Neural crest cell (in vitro differentiated cells): ENCODE measurements at regions not wholly inside any gene's neighbourhood (a gene's known extent, or its start where the extent isn't known, plus 50 kb on each side); places are given as distances from the start of the nearest gene placed in this dataset.
"Not testable (repeated sequence)": the region's sequence is repeated elsewhere in the genome, so short reads cannot be mapped to it uniquely, and the experiment has no call there.

Experiments
- DNase-seq: peaks from one replicate; pipeline ENCODE4 v3.0.0; 2021; ENCODE audit warnings: low read depth, mixed read lengths, low spot score
- H3K27ac Mint-ChIP-seq: one replicate; pipeline ENCODE4 v1.8.0; 2021; ENCODE audit warnings: mild to moderate bottlenecking, mixed read lengths; ENCODE audit not compliant: unreplicated experiment
- H3K27me3 Mint-ChIP-seq: 2 replicates; pipeline ENCODE4 v1.8.0; 2021; ENCODE audit warnings: low read depth, mild to moderate bottlenecking, mixed read lengths
- H3K36me3 Mint-ChIP-seq: 2 replicates; pipeline ENCODE4 v1.8.0; 2021; ENCODE audit warnings: low read depth, mild to moderate bottlenecking, mixed read lengths
- H3K4me1 Mint-ChIP-seq: 2 replicates; pipeline ENCODE4 v1.8.0; 2021; ENCODE audit warnings: mixed read lengths
- H3K4me3 Mint-ChIP-seq: one replicate; pipeline ENCODE4 v1.8.0; 2021; ENCODE audit warnings: mild to moderate bottlenecking, mixed read lengths
- H3K9me3 Mint-ChIP-seq: 2 replicates; pipeline ENCODE4 v1.8.0; 2021; ENCODE audit warnings: mixed read lengths
- TF ChIP-seq, protein P1 (sequence below): fragments of 200-600 bp; sonication (generic); conservative IDR thresholded peaks from 2 replicates; pipeline ENCODE4 v1.5.0; 2021; ENCODE audit warnings: antibody characterized with exemption, mild to moderate bottlenecking

DNA sequence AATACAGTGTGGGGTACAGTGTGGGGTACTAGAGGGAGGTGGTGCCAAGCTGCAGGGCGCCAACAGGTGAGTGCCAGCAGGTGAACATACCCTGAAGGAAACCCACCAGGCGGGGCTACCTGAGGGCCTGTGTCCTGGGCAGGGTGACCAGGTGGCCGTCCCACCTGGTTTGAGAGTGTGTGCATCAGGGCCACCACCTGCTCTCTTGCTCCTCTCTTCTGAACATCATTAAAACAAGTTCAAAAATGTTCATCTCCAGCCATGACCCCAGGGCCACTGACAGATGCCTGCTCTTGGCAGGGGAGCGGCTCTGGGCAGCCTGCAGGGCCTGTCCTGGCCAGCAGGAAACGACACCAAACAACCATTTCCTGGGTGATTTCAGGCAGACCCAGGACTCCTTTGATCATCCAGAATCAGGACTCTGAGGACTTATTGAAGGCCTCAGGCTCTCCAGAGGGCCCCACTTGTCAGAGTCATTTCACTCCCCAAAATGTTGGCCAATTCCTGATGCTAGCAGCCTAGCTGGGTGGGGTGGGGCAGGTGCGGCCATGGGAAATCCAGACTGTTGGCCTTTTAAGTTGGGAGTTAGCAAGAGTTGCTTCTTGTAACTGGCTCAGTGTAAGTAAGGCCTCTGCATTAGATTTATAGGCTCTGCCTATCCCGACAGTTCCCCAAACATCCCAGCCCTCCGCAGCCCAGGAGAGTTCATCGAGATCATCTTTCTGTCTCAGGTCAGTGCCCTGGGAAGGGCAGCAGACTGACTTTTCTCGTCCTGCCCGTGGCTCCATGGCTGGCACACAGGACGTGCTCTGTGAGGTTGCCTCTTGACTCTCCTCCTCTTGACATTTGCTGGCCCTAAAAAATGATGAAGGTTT is 111.5 kb upstream of the ZNF236 start:
- TF ChIP-seq, protein P1, sequence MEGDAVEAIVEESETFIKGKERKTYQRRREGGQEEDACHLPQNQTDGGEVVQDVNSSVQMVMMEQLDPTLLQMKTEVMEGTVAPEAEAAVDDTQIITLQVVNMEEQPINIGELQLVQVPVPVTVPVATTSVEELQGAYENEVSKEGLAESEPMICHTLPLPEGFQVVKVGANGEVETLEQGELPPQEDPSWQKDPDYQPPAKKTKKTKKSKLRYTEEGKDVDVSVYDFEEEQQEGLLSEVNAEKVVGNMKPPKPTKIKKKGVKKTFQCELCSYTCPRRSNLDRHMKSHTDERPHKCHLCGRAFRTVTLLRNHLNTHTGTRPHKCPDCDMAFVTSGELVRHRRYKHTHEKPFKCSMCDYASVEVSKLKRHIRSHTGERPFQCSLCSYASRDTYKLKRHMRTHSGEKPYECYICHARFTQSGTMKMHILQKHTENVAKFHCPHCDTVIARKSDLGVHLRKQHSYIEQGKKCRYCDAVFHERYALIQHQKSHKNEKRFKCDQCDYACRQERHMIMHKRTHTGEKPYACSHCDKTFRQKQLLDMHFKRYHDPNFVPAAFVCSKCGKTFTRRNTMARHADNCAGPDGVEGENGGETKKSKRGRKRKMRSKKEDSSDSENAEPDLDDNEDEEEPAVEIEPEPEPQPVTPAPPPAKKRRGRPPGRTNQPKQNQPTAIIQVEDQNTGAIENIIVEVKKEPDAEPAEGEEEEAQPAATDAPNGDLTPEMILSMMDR, result no peak
- Mint-ChIP-seq H3K4me3 (no peak overlapping the region), H3K36me3 (no peaks in the 10 kb centered on the region), H3K4me1 (peaks cover 20% of the 10 kb centered on the region), H3K27ac (no peak overlapping the region), H3K27me3 (no peaks in the 10 kb centered on the region), H3K9me3 (no peaks in the 10 kb centered on the region)
- no peak for DNase-seq

GRCh38 chr18:76709659-76710645 is 112.4 kb upstream of the ZNF236 start:
- TF ChIP-seq, protein P1, result peak; percentile 98
- Mint-ChIP-seq H3K27ac (no peak overlapping the region), H3K36me3 (no peaks in the 10 kb centered on the region), H3K4me3 (no peak overlapping the region), H3K9me3 (no peaks in the 10 kb centered on the region), H3K4me1 (peaks cover 20% of the 10 kb centered on the region), H3K27me3 (no peaks in the 10 kb centered on the region)
- peak; percentile 63 for DNase-seq

DNA sequence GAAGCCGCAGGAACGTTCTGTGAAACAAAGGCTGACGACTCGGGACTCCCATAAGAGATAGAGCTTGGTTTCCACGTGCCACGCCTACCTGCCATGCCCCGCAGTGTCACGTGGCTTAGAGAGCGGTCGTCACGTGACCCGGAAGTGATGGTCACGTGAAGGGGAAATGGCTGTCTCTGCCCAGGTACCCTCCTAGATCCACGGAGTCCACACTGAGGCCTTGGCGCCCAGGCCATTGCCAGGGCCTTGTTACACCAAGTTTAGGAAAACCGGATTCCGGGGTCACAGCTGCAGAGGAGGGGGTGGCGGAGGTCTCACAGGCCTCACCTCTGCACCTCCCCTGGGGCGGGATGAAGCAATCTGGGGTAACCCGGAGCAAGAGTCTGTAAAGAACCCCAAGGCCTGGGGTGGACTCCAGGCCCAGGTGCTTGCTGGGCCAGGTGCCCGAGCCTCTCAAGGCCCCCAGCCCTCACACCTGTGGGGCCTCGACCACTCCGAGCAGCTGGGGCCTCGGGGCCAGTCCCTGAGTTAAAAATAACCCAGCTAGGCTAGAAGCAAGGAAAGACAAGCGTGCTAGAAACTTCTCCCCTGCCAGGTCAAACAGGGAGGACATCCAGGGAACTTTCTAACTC is 113.5 kb upstream of the ZNF236 start:
- DNase-seq, result no peak
- Mint-ChIP-seq H3K4me3 (no peak overlapping the region), H3K27ac (no peak overlapping the region), H3K9me3 (no peaks in the 10 kb centered on the region), H3K27me3 (no peaks in the 10 kb centered on the region), H3K36me3 (no peaks in the 10 kb centered on the region), H3K4me1 (peaks cover 20% of the 10 kb centered on the region)
- TF ChIP-seq, protein P1, result no peak

DNA sequence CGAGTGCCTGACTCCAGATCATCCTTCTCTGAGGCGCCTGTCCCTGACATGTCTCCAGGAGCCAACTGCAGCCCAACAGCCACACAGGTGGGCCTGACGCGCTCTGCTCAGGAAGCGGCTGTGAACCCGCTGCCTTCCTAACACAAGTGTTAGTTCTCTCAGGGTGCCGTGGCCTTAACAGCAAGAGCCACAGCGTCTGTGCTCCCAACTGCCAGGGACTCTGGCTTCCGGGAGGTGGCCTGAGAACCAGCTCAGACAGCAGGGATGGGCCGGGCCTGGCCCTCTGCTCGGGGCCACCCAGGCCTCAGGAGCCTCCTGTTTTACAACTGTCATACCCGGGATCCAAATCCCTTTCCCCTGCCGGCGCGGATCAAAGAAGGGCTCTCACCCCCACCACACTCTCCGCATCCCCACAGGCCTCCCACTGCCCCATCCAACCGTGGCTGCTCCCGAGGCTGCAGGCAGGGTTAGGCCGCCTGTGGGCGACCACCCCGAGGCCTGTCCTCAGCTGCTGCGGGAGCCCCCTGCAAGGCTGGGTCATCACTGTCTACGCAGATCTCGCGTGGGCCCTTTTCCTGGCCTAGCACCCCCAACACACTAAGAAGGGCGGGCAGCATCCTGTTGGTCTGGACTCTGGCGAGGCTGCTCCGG is 114.2 kb upstream of the ZNF236 start:
- H3K4me1 Mint-ChIP-seq, result peaks cover 22% of the 10 kb centered on the region
- no peak overlapping the region for H3K27ac Mint-ChIP-seq
- H3K4me3 Mint-ChIP-seq, result no peak overlapping the region
- H3K9me3 Mint-ChIP-seq, result no peaks in the 10 kb centered on the region
- TF ChIP-seq, protein P1, result no peak
- no peaks in the 10 kb centered on the region for H3K36me3 Mint-ChIP-seq
- H3K27me3 Mint-ChIP-seq, result no peaks in the 10 kb centered on the region
- no peak for DNase-seq

DNA sequence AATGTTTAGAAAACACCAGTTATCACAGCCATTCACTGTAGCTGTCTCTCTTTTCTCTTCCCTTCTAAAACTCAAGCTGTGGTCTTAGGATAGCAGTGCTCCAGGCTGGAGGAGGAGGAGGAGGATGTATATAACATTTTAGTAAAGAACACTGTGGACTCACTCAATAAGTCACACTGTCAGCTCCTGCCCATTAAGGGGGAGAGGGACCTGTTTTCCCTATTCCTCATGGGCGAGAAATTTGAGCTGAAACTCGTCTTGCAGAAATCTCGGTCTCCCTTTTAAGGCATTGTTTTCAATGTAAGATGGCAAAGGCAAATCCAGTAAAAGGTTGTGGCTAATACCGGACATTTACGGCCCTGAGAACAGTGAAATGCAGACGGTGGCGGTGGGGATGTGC is 114.8 kb upstream of the ZNF236 start:
- Mint-ChIP-seq H3K9me3 (peaks cover 2% of the 10 kb centered on the region), H3K36me3 (no peaks in the 10 kb centered on the region), H3K27me3 (no peaks in the 10 kb centered on the region), H3K4me1 (peaks cover 25% of the 10 kb centered on the region), H3K27ac (no peak overlapping the region), H3K4me3 (no peak overlapping the region)
- DNase-seq, result no peak
- TF ChIP-seq, protein P1, result no peak

- not testable (repeated sequence) for DNase-seq, H3K27me3 Mint-ChIP-seq, H3K9me3 Mint-ChIP-seq, H3K27ac Mint-ChIP-seq, H3K4me3 Mint-ChIP-seq, H3K36me3 Mint-ChIP-seq
- peaks cover 32% of the 10 kb centered on the region for H3K4me1 Mint-ChIP-seq
These were observed 117.8 kb upstream of the ZNF236 start for GRCh38 chr18:76704589-76704988.
